ENCODE measurements at regions not wholly inside any gene's neighbourhood (a gene's known extent, or its start where the extent isn't known, plus 50 kb on each side); places are given as distances from the start of the nearest gene placed in this dataset.
A peak's percentile ranks its signal among the peaks of the same experiment; 100 is the strongest.

GRCh38 chr10:25778646-25779045, 155.4 kb upstream of the MYO3A start:
- TF ChIP-seq Cebpa-rat (IDR thresholded peaks at IDR 0.05), result no peak

GRCh38 chr10:25786161-25786560, 147.9 kb upstream of the MYO3A start:
- Histone ChIP-seq H3K4me2 (no peak overlapping the region), H3K36me3 (no peaks in the 10 kb centered on the region), H3K9ac (no peak overlapping the region), H3K4me3 (no peak overlapping the region), H3K4me1 (no peaks in the 10 kb centered on the region), H3K27ac (no peak overlapping the region), H3K27me3 (no peaks in the 10 kb centered on the region), H4K20me1 (no peaks in the 10 kb centered on the region), H3K9me3 (no peaks in the 10 kb centered on the region)
- TF ChIP-seq Cebpa-rat (IDR thresholded peaks at IDR 0.05), result no peak

More at GRCh38 chr10:25778646-25779045, 155.4 kb upstream of the MYO3A start:
- Histone ChIP-seq H3K4me1 (no peaks in the 10 kb centered on the region), H3K9ac (no peak overlapping the region), H3K9me3 (no peaks in the 10 kb centered on the region), H3K36me3 (no peaks in the 10 kb centered on the region), H3K27me3 (no peaks in the 10 kb centered on the region), H3K27ac (no peak overlapping the region), H3K4me3 (no peak overlapping the region), H3K4me2 (no peak overlapping the region), H4K20me1 (no peaks in the 10 kb centered on the region)

- Histone ChIP-seq H4K20me1 (no peaks in the 10 kb centered on the region), H3K27me3 (no peaks in the 10 kb centered on the region), H3K4me1 (no peaks in the 10 kb centered on the region), H3K4me3 (no peak overlapping the region), H3K27ac (no peak overlapping the region), H3K4me2 (no peak overlapping the region), H3K9ac (no peak overlapping the region), H3K9me3 (no peaks in the 10 kb centered on the region), H3K36me3 (no peaks in the 10 kb centered on the region)
- TF ChIP-seq Cebpa-rat (IDR thresholded peaks at IDR 0.05), result no peak
These were observed 147.1 kb upstream of the MYO3A start for GRCh38 chr10:25786899-25787298.

- Histone ChIP-seq H4K20me1 (no peaks in the 10 kb centered on the region), H3K4me1 (no peaks in the 10 kb centered on the region), H3K36me3 (no peaks in the 10 kb centered on the region), H3K27ac (no peak overlapping the region), H3K9me3 (no peaks in the 10 kb centered on the region; the same call in 1 of the 2 replicates), H3K4me3 (no peak overlapping the region), H3K27me3 (no peaks in the 10 kb centered on the region), H3K9ac (no peak overlapping the region), H3K4me2 (no peak overlapping the region)
- no peak for TF ChIP-seq Cebpa-rat (IDR thresholded peaks at IDR 0.05)
These were observed 136.1 kb upstream of the MYO3A start for GRCh38 chr10:25797888-25798429.

- Histone ChIP-seq H4K20me1 (no peaks in the 10 kb centered on the region), H3K27me3 (no peaks in the 10 kb centered on the region), H3K4me2 (no peak overlapping the region), H3K4me3 (no peak overlapping the region), H3K9me3 (no peaks in the 10 kb centered on the region), H3K27ac (no peak overlapping the region), H3K4me1 (no peaks in the 10 kb centered on the region), H3K9ac (no peak overlapping the region), H3K36me3 (no peaks in the 10 kb centered on the region)
- TF ChIP-seq Cebpa-rat (IDR thresholded peaks at IDR 0.05), result no peak
These were observed 129.5 kb upstream of the MYO3A start for GRCh38 chr10:25804505-25804904.

GRCh38 chr10:25805986-25806385, 128.0 kb upstream of the MYO3A start:
- no peak for TF ChIP-seq Cebpa-rat (IDR thresholded peaks at IDR 0.05)

GRCh38 chr10:25808372-25808771, 125.7 kb upstream of the MYO3A start:
- H3K4me3 ChIP-seq, result no peak overlapping the region
- no peaks in the 10 kb centered on the region for H4K20me1 ChIP-seq
- H3K36me3 ChIP-seq, result no peaks in the 10 kb centered on the region
- TF ChIP-seq Cebpa-rat (IDR thresholded peaks at IDR 0.05), result no peak
- no peaks in the 10 kb centered on the region for H3K4me1 ChIP-seq
- no peaks in the 10 kb centered on the region for H3K9me3 ChIP-seq
- no peak overlapping the region for H3K27ac ChIP-seq
- no peak overlapping the region for H3K4me2 ChIP-seq
- no peaks in the 10 kb centered on the region for H3K27me3 ChIP-seq
- no peak overlapping the region for H3K9ac ChIP-seq

More at GRCh38 chr10:25805986-25806385, 128.0 kb upstream of the MYO3A start:
- no peak overlapping the region for H3K4me3 ChIP-seq
- no peaks in the 10 kb centered on the region for H3K36me3 ChIP-seq
- H3K9me3 ChIP-seq, result no peaks in the 10 kb centered on the region
- H3K4me1 ChIP-seq, result no peaks in the 10 kb centered on the region
- H3K27ac ChIP-seq, result no peak overlapping the region
- H4K20me1 ChIP-seq, result no peaks in the 10 kb centered on the region
- H3K4me2 ChIP-seq, result no peak overlapping the region
- H3K27me3 ChIP-seq, result no peaks in the 10 kb centered on the region
- no peak overlapping the region for H3K9ac ChIP-seq

GRCh38 chr10:25811052-25811685, 122.9 kb upstream of the MYO3A start:
- Histone ChIP-seq H3K27ac (no peak overlapping the region), H3K36me3 (no peaks in the 10 kb centered on the region), H3K9me3 (no peaks in the 10 kb centered on the region), H4K20me1 (no peaks in the 10 kb centered on the region), H3K4me1 (peaks cover 12% of the 10 kb centered on the region), H3K9ac (no peak overlapping the region), H3K4me3 (no peak overlapping the region), H3K27me3 (no peaks in the 10 kb centered on the region), H3K4me2 (no peak overlapping the region)
- TF ChIP-seq Cebpa-rat (IDR thresholded peaks at IDR 0.05), result no peak

GRCh38 chr10:25813511-25813910, 120.5 kb upstream of the MYO3A start:
- TF ChIP-seq Cebpa-rat (IDR thresholded peaks at IDR 0.05), result no peak
- Histone ChIP-seq H3K4me1 (peaks cover 31% of the 10 kb centered on the region), H3K27me3 (no peaks in the 10 kb centered on the region), H3K4me3 (no peak overlapping the region), H4K20me1 (no peaks in the 10 kb centered on the region), H3K36me3 (no peaks in the 10 kb centered on the region), H3K9me3 (no peaks in the 10 kb centered on the region), H3K9ac (no peak overlapping the region), H3K4me2 (no peak overlapping the region), H3K27ac (no peak overlapping the region)

GRCh38 chr10:25815236-25815635, 118.8 kb upstream of the MYO3A start:
- Histone ChIP-seq H3K36me3 (no peaks in the 10 kb centered on the region), H4K20me1 (no peaks in the 10 kb centered on the region), H3K27me3 (no peaks in the 10 kb centered on the region), H3K27ac (no peak overlapping the region), H3K9me3 (no peaks in the 10 kb centered on the region), H3K4me3 (no peak overlapping the region), H3K9ac (no peak overlapping the region), H3K4me2 (peak overlapping the region; percentile 65), H3K4me1 (peaks cover 31% of the 10 kb centered on the region)
- no peak for TF ChIP-seq Cebpa-rat (IDR thresholded peaks at IDR 0.05)

Measured in BLaER1 (cell line).